GM23248 (cell line): ENCODE measurements at regions not wholly inside any gene's neighbourhood (a gene's known extent, or its start where the extent isn't known, plus 50 kb on each side); places are given as distances from the start of the nearest gene placed in this dataset.
A peak's percentile ranks its signal among the peaks of the same experiment; 100 is the strongest.

ENCODE experiments used
- DNase-seq: peaks from one replicate; pipeline ENCODE4 v3.0.0-alpha.2; 2015
- H2AFZ ChIP-seq: fragments of 200-600 bp; sonication (generic); 2 replicates; pipeline ENCODE4 v1.6.1; 2016; ENCODE audit warnings: antibody characterized with exemption
- H3F3A ChIP-seq: fragments of 200-600 bp; sonication (generic); 2 replicates; pipeline ENCODE4 v1.6.1; 2016; ENCODE audit warnings: mild to moderate bottlenecking, antibody characterized with exemption, mixed run types; ENCODE audit not compliant: insufficient read depth
- H3K27ac ChIP-seq: fragments of 200-600 bp; sonication (generic); 2 replicates; pipeline ENCODE4 v1.5.1; 2016; ENCODE audit warnings: mild to moderate bottlenecking
- H3K27me3 ChIP-seq: fragments of 200-600 bp; sonication (generic); replicated peaks from 2 replicates; pipeline ENCODE4 v1.6.1; 2016; ENCODE audit warnings: mild to moderate bottlenecking; ENCODE audit not compliant: insufficient read depth
- H3K36me3 ChIP-seq: fragments of 200-600 bp; sonication (generic); 2 replicates; pipeline ENCODE4 v1.6.1; 2016; ENCODE audit warnings: low read depth, mild to moderate bottlenecking
- H3K4me1 ChIP-seq: fragments of 200-600 bp; sonication (generic); 2 replicates; pipeline ENCODE4 v1.6.1; 2016; ENCODE audit warnings: mild to moderate bottlenecking; ENCODE audit not compliant: insufficient read depth
- H3K4me2 ChIP-seq: fragments of 200-600 bp; sonication (generic); one replicate; pipeline ENCODE4 v1.6.1; 2016; ENCODE audit warnings: mild to moderate bottlenecking; ENCODE audit not compliant: unreplicated experiment
- H3K4me3 ChIP-seq: fragments of 200-600 bp; sonication (generic); 2 replicates; pipeline ENCODE4 v1.5.1; 2016; ENCODE audit warnings: mild to moderate bottlenecking
- H3K79me2 ChIP-seq: fragments of 200-600 bp; sonication (generic); 2 replicates; pipeline ENCODE4 v1.6.1; 2016; ENCODE audit warnings: mild to moderate bottlenecking; ENCODE audit not compliant: insufficient read depth
- H3K9ac ChIP-seq: fragments of 200-600 bp; sonication (generic); 2 replicates; pipeline ENCODE4 v1.6.1; 2016; ENCODE audit warnings: mild to moderate bottlenecking
- H3K9me2 ChIP-seq: fragments of 200-600 bp; sonication (generic); 2 replicates; pipeline ENCODE4 v1.6.1; 2016; ENCODE audit warnings: mixed run types, mild to moderate bottlenecking, moderate library complexity; ENCODE audit not compliant: insufficient read depth
- H3K9me3 ChIP-seq: fragments of 200-600 bp; sonication (generic); one replicate; pipeline ENCODE4 v1.6.1; 2017; ENCODE audit warnings: low read depth
- H4K20me1 ChIP-seq: fragments of 200-600 bp; sonication (generic); 2 replicates; pipeline ENCODE4 v1.6.0; 2016; ENCODE audit not compliant: insufficient read depth
- EZH2 ChIP-seq: fragments of 200-600 bp; sonication (generic); IDR thresholded peaks from 2 replicates; pipeline ENCODE4 v1.6.1; 2018; ENCODE audit warnings: antibody characterized with exemption, mild to moderate bottlenecking; ENCODE audit not compliant: insufficient read depth, poor library complexity, severe bottlenecking
- EZH2phosphoT487 ChIP-seq: fragments of 200-600 bp; sonication (generic); IDR thresholded peaks from 2 replicates; pipeline ENCODE4 v1.6.1; 2018; ENCODE audit warnings: antibody characterized with exemption, moderate library complexity, mild to moderate bottlenecking, low read depth; ENCODE audit not compliant: insufficient read depth
- WGBS, 2 experiments: methylation state at CpG; one replicate each; pipeline ENCODE4 v1.1.6; 2015 to 2017; ENCODE audit warnings: low lambda C conversion rate in 2 of 2, low coverage in 1 of 2; ENCODE audit errors: missing lambda C conversion rate in 2 of 2; 5-methylcytosine and 5-hydroxymethylcytosine counted together
- in situ Hi-C: fragments of 300-500 bp; cut with MboI; formaldehyde crosslinking; loops from 2 replicates; pipeline ENCODE4 v1.15.0; 2020

DNA sequence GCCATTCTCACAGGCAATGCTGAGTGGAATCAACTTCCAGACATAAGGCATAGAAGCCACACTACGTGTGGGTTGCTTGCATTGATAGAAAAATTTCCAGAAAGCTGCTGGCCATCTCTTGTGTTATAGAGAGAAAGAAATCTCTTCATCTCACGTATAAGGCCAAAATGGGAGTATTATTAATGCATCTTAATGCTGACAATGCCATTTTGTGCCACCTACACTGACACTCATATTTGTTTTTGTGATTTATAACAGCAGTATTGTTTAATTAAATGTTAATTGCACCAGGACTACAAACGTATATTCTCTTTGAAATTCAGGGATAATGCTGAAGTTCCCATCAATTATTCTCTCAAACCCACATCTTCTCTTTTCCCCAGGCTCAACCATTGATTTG, 56.1 kb upstream of the TMEM132D start:
- Histone ChIP-seq H3K27me3 (no peaks in the 10 kb centered on the region), H3K4me1 (no peaks in the 10 kb centered on the region), H2AFZ (no peak overlapping the region), H3K9ac (no peak overlapping the region), H4K20me1 (no peaks in the 10 kb centered on the region), H3K9me2 (no peaks in the 10 kb centered on the region), H3K9me3 (no peaks in the 10 kb centered on the region), H3K36me3 (no peaks in the 10 kb centered on the region), H3K79me2 (no peaks in the 10 kb centered on the region), H3K27ac (no peak overlapping the region), H3K4me2 (no peak overlapping the region), H3K4me3 (no peak overlapping the region), H3F3A (no peaks in the 10 kb centered on the region)
- no peak for TF ChIP-seq EZH2phosphoT487
- no peak for TF ChIP-seq EZH2
- DNase-seq, result no peak
- WGBS, 2 experiments, result 8% methylated on average over 3 of the region's 3 CpGs
- in situ Hi-C loops, result no loop called here

DNA sequence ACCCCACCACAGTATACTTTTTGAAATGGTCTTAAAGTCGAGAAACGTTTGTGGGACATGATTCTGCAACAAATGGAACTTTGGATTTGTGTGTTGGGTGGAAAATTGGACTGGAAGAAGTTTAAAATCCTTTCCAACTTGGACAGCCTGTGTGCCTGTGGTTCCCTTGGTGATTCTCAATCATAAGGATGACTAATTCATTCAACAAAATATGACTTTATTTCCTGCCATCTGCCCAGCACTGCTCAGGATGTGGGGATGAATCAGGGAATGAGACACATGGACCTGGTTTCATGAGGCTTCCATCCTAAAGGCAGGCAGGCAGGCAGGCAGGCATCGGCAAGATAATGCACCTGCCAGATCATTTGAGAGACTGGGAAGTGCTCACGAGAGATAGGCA, 57.3 kb upstream of the TMEM132D start:
- Histone ChIP-seq H3F3A (no peaks in the 10 kb centered on the region), H2AFZ (no peak overlapping the region), H3K79me2 (no peaks in the 10 kb centered on the region), H4K20me1 (no peaks in the 10 kb centered on the region), H3K36me3 (no peaks in the 10 kb centered on the region), H3K4me2 (no peak overlapping the region), H3K9me3 (no peaks in the 10 kb centered on the region), H3K27ac (no peak overlapping the region), H3K4me3 (no peak overlapping the region), H3K9ac (no peak overlapping the region), H3K9me2 (no peaks in the 10 kb centered on the region), H3K4me1 (no peaks in the 10 kb centered on the region), H3K27me3 (no peaks in the 10 kb centered on the region)
- TF ChIP-seq EZH2, result no peak
- peak; percentile 0 for DNase-seq
- in situ Hi-C loops, result no loop called here
- WGBS, 2 experiments, result 0 to 1% methylated on average over 4 of the region's 4 CpGs

DNA sequence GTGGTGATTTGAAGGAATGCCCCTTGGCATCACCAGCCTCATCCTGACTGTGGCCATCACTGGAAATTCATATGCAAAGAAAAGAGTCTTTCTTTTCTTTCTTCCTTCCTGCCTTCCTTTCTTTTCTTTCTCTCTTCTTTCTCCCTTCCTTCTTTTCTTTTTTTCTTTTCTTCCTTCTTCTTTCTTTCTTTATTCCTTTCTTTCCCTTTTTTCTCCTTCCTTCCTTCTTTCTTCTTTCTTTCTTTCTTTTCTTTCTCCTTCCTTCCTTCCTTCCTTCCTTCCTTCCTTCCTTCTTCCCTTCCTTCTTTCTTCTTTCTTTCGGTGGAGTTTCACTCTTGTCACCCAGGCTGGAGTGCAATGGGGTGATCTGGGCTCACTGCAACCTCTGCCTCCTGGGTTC, 58.0 kb upstream of the TMEM132D start:
- 17% methylated on average over 1 of the region's 1 CpG for WGBS, 2 experiments
- no peak overlapping the region for H3K4me2 ChIP-seq
- no peak overlapping the region for H3K4me3 ChIP-seq
- no peaks in the 10 kb centered on the region for H3K27me3 ChIP-seq
- no peaks in the 10 kb centered on the region for H3K9me3 ChIP-seq
- H3K9ac ChIP-seq, result no peak overlapping the region
- no peaks in the 10 kb centered on the region for H3F3A ChIP-seq
- no peak for DNase-seq
- H3K9me2 ChIP-seq, result no peaks in the 10 kb centered on the region
- in situ Hi-C loops, result no loop called here
- TF ChIP-seq EZH2 (no peak), EZH2phosphoT487 (no peak)
- no peaks in the 10 kb centered on the region for H3K36me3 ChIP-seq
- H4K20me1 ChIP-seq, result no peaks in the 10 kb centered on the region
- H2AFZ ChIP-seq, result no peak overlapping the region
- H3K4me1 ChIP-seq, result no peaks in the 10 kb centered on the region
- H3K27ac ChIP-seq, result no peak overlapping the region
- H3K79me2 ChIP-seq, result no peaks in the 10 kb centered on the region

DNA sequence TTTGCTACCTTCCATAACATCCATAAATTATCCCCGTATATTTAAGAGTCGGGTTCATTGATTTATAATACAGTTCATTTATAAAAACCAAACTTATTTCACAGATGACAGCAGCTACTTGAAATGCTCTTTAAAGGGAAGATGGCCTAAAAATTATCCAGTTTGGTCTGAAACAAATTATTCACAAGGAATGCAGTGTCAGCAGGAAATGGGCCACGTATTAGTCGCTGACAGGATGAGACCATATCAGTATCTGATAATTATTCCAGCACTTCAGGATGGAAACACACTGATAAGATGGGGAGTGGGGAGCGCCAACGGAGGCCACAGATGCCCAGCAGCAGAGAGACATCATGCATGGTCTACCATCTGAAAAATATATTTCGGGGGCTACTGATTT, 60.5 kb upstream of the TMEM132D start:
- Histone ChIP-seq H3K4me1 (no peaks in the 10 kb centered on the region), H3K36me3 (no peaks in the 10 kb centered on the region), H2AFZ (no peak overlapping the region), H3K79me2 (no peaks in the 10 kb centered on the region), H3K4me2 (no peak overlapping the region), H3K9me3 (no peaks in the 10 kb centered on the region), H3K9me2 (no peaks in the 10 kb centered on the region), H3K9ac (no peak overlapping the region), H3F3A (no peaks in the 10 kb centered on the region), H3K27ac (no peak overlapping the region), H3K27me3 (no peaks in the 10 kb centered on the region), H4K20me1 (no peaks in the 10 kb centered on the region), H3K4me3 (no peak overlapping the region)
- in situ Hi-C loops, result no loop called here
- WGBS, 2 experiments, result 24 to 32% methylated on average over 7 of the region's 7 CpGs
- TF ChIP-seq EZH2, result no peak
- TF ChIP-seq EZH2phosphoT487, result no peak
- DNase-seq, result no peak

DNA sequence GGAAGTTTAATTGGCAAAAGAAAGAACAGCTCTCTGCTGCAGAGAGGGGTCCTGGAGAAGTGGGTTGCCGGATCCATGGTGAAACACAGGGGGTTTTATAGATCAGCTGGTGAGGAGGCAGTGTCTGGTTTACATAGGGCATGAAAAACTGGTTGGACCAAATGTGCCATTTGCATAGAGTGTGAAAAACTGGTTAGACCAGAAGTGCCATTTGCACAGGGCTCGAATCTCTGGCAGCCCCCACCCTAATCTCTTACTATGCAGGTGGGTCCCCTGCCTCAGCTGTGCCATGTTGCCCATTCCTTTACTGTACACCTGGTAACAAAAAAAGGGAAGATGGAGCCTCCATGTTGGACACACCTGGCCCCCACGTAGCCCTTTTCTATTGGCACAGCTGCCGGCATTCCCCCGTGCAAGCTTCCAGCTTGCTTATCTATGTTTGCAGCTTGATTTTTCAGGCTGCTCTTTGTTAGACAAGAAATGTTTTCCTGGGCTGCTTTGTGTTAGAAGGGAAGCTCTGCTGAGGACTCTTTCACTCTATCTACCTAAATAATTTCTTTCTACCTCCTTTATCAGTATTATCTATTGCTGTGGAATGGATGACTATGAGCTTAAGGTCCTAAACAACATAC, 61.1 kb upstream of the TMEM132D start:
- Histone ChIP-seq H3K4me3 (no peak overlapping the region), H2AFZ (no peak overlapping the region), H3K4me1 (no peaks in the 10 kb centered on the region), H3K4me2 (no peak overlapping the region), H3F3A (no peaks in the 10 kb centered on the region), H3K36me3 (no peaks in the 10 kb centered on the region), H3K27ac (no peak overlapping the region), H3K9me3 (no peaks in the 10 kb centered on the region), H3K27me3 (no peaks in the 10 kb centered on the region), H3K79me2 (no peaks in the 10 kb centered on the region), H4K20me1 (no peaks in the 10 kb centered on the region), H3K9me2 (no peaks in the 10 kb centered on the region), H3K9ac (no peak overlapping the region)
- in situ Hi-C loops, result no loop called here
- TF ChIP-seq EZH2phosphoT487, result no peak
- TF ChIP-seq EZH2, result no peak
- 29 to 39% methylated on average over 5 of the region's 5 CpGs for WGBS, 2 experiments
- no peak for DNase-seq
